ENCODE measurements at regions not wholly inside any gene's neighbourhood (a gene's known extent, or its start where the extent isn't known, plus 50 kb on each side); places are given as distances from the start of the nearest gene placed in this dataset.

DNA sequence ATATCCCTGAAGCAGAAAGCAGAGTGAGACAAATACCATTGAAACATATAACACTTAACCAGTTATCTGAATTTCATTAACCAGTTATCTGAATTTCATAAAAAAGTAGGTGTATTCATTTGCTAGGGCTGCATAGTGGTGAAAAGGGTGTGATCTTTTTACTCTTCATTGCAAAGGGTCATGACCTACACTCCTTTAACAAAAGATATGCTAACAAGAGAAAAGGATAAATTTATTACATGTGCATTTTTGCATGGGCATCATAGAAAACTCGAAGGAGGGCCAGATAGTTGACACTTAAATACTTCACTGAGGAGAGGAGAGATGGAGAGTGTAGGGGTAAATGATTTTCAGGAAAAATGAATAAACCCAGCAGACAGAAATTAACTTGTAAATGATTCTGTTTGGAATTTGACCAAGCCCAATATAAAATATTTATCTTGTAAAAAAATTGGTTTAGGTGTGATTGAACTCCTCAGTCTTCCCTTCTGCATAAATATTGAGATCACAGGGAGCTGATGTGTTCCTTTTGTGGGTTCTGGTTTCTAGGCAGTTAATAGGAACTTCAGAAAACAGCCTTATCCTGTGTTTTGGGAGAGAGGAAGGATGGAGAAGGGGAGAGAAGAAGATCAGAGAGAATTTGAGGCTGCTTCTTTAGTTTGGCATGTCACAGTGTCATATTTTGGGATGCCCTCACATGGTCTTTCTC lies 372.5 kb upstream of the SYT4 start:
- no peak for DNase-seq (ENCODE audit: low spot score)

DNA sequence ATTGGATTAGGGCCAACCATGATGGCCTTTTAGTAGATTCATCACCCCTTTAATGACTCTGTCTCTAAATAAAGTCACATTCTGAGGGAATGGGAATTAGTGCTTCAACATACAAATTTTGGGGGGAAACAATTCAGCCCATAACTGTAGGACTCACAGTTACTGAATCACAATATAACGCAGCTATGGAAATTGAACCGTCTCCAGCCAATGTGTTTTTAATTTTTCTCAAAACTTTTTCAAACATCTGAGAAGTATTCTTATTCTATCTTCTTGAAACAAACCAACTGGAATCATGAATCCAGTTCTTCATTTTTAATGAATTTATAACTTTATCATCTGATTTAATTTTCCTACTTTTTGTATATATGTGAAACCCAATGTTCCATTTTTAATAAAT lies 373.1 kb upstream of the SYT4 start:
- DNase-seq (ENCODE audit: low spot score) = no peak

DNA sequence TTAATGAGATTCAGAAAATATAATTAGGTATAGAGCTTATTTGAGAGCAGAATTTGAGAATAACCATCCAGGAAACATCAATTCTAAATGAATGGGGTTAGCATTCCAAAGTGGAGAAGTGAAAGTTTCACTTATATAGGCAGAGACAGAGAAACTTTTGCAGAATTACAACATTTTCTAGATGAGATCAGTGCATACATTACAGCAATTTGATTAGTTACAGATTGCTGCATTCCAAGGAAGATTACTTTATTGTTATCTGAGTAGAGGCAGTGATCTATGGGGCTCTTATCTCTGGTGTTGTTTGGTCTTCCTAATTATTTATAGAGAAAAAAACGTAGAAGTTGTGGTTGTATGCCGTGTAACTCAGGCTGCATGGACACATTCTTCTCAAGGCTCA lies 373.8 kb upstream of the SYT4 start:
- DNase-seq (ENCODE audit: low spot score) = no peak

DNA sequence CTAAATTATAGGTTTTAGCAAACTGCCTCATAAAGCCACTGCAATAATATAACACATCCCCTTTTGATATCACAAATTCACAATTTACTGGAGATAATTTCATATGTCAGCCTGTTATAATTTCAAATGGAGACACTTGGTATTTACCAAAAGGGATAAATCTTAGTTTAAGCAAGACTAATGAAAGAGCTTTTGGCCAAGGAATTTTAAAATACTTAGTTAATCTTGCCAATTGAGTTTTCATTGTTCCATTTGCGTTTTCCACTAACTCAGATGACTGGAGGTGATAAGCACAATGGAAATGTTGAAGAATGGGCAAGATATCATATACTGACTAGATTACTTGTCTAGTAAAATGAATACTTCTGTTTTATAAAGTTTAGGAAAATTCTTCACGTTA lies 379.3 kb upstream of the SYT4 start:
- DNase-seq (ENCODE audit: low spot score) = no peak

DNA sequence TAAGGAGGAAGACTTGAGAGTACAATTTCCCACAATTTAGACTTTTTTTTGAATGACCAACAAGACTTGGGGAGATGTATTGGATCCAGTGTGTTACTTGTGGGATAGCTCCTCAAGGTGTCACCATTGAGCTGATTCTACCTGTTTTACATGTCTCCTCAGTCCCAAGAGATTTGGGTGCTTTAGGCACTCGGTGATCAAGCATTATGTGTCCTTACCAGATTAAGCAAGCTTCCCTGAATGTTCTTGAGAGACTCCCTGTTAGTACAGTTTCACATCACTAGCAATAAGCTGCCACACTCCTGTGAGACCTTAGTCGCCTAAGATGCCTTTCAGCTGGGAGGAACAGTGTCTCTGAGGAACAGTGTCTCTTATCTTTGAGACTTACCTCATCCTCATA lies 384.3 kb upstream of the SYT4 start:
- peak; percentile 1 for DNase-seq (ENCODE audit: low spot score)

DNA sequence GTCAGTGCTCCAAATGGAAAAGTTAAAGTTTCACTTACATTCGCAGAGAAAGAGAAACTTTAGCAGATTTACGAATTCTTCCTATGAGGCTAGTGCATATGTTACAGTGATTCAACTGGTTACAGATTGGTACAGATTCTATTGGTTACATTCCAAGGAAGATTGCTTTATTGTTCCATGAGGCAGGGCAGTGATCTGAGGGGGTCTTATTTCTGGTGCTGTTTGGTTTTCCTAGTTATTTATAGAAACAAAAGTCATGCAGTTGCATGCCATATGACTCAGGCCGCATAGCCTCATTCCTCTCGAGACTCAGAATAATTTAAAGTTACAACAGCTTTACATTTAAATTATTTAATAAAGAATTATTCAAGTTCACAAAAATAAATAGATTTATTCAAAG lies 385.4 kb upstream of the SYT4 start:
- no peak for DNase-seq (ENCODE audit: low spot score)

DNA sequence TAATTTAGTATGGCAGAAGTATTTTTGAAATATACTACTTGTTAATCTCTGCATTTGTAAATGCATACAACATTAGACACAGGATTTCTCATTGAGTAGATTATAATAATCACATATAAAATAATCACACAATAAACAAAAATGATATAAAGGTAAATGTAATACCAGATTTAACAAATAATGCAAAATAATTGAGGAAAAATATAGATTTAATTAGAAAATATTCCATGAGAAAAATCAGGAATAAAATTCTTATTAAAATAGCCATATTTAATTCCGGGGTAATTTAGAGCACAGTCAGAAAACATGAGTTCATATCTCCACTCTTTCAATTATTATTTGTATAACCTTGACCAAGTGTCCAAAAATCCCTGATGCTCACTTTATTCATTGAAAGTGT lies 385.9 kb upstream of the SYT4 start:
- DNase-seq (ENCODE audit: low spot score) = no peak

DNA sequence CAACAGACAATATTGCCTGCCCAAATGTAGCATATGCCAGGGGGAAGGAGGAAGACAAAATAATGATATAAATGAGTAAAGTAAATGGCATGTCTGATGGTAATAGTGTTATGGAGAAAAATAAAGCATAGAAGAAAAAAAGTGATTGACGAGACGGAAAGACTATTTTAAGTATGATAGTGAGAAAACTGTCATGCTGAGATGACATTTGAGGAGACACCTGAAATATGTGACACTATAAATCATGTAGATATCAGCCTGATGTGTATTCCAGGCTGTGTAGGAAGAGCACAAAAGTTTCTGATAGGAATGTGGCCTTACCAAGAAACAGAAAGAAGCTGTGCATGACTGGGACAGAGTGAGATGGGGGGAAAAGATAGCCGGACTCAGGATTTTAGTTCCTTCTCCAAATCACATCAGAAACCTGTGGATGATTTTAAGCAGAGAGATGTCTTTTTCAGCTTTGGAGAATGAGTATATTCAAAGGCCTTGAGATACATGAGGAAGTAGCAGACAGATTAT lies 387.3 kb upstream of the SYT4 start:
- no peak for DNase-seq (ENCODE audit: low spot score)

DNA sequence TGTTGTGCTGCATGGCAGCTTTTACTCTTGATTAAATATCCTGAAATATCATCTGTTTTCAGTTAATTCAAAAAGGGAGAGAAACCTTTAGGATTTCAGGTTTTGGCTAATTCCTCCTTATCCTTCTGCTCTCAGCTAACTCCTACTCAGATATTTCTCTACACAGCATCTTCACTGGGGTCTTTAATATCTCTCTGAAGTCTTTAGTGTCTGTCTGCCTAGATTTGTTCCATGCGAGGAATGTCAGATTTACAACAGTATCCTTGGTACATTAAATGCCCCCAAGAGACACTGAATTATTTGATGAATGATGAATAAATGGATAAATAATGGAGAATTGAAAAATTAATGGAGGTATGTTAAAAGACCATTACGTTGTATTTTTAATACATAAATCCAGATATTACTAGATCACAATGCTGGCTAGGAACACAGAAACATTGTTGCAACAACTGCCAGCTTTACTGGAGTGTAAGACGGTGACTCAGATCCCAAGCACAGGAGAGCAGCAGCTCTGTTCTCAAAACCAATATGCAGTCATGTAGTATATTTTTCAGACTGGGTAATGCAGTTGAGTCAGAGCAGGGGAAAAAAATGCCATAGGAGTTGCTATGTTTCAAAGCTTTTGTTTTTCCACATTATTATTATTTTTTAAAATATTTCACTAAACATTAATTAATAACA lies 388.0 kb upstream of the SYT4 start:
- no peak for DNase-seq (ENCODE audit: low spot score)

DNA sequence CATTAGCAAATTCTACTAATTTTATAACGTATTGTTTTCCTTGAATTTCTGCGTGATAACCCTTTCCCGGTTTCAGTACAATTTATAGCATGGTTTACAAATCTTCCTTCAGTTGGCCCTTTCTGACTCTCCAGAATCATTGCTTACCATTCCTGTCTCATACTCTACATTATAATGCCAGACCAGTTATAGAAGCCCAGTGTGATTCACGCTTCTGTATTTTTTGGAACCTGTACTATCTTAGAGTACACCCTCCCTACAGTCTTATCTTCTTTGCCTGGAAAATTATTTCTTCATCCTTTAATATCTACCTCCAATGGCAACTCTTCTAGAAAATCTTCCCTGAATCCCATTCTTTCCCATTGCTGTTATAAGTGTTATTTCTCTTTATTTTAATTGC lies 391.6 kb upstream of the SYT4 start:
- no peak for DNase-seq (ENCODE audit: low spot score)

DNA sequence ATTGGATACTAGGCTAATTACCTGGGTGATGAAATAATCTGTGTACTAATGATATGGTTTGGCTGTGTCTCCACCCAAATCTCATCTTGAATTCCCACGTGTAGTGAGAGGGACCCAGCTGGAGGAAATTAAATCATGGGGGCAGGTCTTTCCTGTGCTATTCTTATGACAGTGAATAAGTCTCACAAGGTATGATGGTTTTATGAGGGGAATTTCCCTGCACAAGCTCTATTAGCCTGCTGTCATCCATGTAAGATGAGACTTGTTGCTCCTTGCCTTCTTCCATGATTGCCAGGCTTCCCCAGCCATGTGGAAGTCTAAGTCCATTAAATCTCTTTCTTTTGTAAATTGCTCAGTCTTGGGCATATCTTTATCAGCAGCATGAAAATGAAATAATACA lies 394.1 kb upstream of the SYT4 start:
- DNase-seq (ENCODE audit: low spot score) = no peak

DNA sequence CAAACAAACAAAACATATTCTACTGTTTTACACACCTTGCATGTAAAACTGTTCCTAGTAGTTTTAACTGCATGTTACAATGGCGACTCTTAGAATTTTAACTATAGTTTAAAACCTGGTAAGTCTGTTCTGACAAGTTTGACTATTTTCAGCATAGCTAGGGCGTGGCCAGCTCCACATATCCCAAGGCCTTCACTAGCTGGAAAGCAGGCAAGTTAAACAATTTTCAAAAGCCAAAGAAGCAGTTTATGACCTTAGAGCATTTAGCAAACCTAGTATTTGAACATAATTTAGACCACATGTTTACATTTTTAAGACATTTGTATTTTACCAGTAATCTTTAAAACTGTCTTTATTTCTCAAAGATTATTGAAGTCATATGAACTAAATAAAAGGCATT lies 402.8 kb upstream of the SYT4 start:
- DNase-seq (ENCODE audit: low spot score) = no peak

DNA sequence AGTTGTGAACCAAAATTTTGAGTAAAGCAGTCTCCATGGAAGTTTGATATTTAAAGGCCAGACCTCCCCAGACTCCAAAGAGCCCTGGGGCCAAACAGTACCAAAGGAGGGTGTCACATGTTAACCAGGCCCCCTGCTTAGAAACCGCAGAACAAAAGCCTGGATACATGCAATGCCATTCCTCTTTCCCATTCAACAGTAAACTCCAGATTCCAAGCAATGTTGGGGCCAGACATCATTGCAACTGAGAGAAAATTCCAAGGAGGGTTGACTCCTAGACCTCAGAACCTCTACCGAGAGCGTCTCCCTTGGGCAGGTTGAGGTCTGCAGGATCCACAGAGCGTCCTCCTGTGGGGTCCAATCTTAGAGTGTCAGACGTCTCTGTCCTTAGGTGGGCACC lies 404.4 kb upstream of the SYT4 start:
- no peak for DNase-seq (ENCODE audit: low spot score)

DNA sequence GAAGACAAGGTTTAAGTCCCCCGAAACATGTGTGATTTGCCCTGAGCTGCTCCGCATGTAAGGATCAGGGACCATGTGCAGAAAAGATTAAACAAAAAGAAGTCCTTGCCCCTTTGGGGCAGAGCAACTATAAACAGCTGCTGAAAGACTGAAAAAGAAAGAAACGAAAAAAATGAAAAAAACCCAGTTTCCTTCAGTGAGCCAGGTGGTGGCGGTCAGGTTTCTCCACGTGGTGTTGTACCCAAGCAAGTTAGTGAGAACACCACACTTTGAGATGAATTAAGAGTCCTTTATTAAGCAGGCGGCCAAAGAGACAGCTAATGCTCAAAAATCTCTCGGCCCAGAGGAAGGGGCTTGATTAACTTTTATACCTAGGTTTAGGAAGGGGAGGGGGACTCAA lies 404.9 kb upstream of the SYT4 start:
- no peak for DNase-seq (ENCODE audit: low spot score)

DNA sequence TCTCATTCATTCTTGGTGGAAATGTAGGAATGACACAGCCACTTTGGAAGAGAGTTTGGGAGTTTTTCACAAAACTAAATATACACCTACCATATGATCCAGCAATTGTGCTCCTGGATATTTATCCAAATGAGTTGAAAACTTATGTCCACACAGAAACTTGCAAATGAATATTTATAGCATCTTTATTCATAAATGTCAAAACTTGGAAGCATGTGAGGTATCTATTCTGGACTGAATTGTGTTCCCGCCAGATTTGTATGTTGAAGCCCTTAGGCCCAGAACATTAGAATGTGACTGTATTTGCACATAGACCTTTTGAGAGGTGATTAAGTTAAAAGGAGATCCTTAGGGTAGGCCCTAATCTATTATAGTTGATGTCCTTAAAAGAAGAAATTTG lies 409.4 kb upstream of the SYT4 start:
- no peak for DNase-seq (ENCODE audit: low spot score)

DNA sequence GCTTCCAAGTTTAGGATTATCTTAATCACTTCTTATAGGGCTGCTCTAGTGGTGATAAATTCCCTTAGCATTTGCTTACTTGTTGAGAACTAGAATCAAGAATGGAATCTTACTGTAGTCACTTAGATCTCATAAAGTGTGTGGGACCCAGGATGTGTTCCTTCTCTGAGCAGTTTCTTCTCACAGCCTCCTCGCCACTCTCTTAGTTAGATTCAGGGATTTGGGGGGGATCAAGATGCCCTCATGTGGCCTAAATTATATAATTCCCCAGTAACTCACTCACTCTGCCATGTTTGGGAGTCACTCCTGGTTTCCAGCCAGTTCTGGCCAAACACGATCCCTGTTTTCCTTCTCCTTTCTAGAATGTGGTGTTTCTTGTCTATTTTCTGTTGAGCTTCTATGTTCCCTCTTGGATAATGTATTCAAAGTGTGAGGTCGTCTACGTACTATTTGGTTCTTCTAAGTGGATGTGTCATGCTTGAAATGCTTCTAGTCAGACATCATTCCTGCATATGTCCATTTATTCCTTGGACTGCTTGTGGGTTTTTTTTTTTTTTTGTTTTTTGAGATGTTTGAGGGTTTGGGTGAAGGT lies 414.9 kb upstream of the SYT4 start:
- DNase-seq (ENCODE audit: low spot score) = no peak

DNA sequence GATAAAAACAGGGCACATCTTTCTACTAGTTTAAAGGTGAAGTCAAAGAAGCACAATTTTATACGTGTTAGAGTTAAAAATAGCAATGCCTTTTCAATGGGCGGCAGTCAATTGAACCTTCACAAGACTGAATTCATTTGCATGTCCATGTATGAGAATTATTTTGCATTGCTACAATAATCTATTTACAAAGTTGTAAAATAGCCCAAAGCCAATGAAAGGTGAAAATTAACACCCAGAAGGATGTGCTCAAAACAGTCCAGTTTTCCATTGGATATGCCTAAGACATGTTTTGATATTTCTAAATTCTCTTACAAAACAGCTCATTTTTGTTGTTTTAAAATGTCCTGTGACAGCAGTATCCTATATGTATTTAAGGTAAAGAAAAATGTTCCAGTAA lies 425.1 kb upstream of the SYT4 start:
- DNase-seq (ENCODE audit: low spot score) = no peak

DNA sequence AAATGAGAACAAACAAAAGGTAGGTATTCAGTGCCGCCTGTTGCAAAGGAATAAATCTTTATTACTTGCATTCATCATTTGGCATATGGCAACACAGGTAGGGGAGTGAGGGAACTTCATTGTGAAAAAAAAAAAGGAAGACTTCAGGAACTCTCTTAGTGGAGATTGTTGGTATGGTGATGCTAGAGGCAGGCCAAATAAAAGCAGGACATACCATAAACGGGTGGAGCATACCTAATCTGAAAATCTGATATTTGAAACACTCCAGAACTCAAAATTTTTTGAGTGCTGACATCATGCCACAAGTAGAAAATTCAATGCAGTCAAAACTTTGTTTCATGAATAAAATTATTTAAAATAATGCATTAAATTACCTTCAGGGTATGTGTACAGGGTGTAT lies 425.8 kb upstream of the SYT4 start:
- no peak for DNase-seq (ENCODE audit: low spot score)

DNA sequence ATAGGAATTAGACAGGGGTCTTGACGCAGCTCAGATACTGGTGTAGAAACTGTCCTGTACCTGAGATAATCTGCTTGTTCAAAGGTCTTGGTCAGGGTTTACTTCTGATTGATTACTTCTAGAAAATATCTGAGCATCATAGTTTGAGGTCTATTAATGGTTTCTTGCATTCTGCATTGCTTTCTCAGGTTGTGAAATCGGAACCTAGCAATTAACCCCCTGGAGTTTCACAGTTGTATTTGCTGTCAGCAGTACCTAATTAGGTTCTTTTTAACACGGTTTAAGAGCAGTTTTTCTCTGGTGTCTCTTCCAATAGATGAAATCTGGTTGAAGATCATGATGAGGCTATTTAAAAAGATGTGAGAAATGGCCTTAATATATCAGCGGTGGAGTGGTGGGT lies 428.6 kb upstream of the SYT4 start:
- no peak for DNase-seq (ENCODE audit: low spot score)

DNA sequence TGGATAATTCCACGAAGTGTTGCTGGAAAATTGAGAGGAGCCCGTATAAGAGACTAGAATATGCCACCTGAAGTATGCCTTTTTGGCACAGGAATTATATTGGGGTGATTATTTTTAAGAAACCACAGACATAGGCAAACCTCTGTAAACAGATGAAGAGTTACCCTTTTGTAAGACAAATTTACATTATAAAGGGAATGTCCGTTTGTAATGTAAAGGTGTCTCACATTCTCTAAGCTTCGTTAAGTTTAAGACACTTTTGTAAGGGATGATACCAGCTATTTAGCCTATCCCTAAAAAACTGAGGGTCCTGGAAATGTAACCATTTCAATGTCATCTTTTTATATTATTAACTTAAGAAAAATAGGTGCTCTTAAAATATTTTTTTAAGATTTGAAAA lies 432.8 kb upstream of the SYT4 start:
- no peak for DNase-seq (ENCODE audit: low spot score)

DNA sequence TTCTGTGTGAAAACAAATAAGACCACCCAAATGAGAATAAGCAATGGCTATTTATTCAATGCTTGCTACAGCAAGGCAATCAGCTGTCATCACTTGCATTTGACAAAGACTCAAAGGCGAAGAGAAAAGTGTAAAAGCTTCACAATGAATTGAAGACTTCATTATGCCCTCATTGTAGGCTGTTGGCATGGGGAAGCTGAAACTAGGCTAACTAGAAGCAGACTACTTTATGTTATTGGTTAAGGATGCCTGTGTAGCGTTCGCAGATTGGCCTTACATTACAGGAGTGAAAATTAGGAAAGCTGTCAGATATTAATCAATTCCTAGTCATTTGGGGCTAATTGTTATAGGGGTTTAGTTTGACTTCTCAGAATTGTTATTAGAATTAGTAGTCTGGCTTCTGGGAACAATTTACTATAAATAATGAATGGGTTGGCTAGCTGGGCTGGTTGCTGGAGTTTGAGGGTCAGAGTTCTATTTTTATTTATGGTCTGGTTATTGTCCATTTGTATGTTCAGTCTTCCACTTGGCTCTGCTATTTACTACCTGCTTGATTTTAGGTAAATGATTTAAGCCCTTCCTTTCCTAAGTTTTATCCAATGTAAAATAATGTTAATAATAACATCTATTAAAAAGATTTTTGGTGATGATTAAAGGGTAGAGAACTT lies 437.2 kb upstream of the SYT4 start:
- no peak for DNase-seq (ENCODE audit: low spot score)

DNA sequence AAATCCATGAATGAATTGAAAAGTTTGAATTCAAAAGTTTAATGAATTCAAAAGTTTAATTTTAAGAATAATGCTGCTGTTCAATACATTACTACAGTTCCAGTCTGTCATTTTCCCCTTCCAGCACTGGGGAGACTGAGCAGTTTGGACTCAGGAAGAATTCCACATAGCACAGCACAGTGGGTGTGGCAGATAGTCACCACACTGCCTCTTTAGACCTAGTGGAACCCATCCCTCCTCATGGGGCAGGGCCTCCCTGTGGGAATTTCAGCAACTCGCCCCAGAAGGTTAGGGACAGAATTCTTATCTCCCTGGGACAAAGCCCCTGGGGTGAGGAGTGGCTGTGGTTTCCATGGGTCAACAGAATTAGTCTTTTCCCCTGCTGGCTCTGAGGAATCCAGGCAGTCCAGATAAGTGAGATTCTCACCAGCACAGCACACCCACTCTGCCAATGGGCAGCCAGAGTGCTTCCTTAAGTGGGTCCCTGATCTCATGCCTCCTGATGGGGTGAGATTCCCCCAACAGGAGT lies 442.0 kb upstream of the SYT4 start:
- DNase-seq (ENCODE audit: low spot score) = no peak

DNA sequence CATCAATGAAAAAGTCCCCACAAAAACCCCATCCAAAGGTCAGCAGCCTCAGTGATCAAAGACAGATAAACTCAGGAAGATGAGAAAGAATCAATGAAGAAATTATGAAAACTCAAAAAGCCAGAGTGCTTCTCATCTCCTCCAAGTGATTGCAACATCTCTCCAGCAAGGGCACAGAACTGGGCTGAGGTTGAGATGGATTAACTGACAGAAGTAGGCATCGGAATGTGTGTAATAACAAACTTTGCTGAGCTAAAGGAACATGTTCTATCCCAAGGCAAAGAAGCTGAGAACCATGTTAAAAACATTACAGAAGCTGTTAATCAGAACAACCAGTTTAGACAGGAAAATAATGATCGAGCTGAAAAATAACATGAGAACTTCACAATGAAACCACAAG lies 442.8 kb upstream of the SYT4 start:
- DNase-seq (ENCODE audit: low spot score) = no peak

All from activated CD4-positive, alpha-beta T cell treated with anti-CD3 and anti-CD28 coated beads, Interleukin-2, Interleukin-4, amounts not matched to agents 100 ng/mL and 50 ng/mL, durations not matched to agents 16 hours and 8 hours (primary cell).